ENCODE measurements at regions not wholly inside any gene's neighbourhood (a gene's known extent, or its start where the extent isn't known, plus 50 kb on each side); places are given as distances from the start of the nearest gene placed in this dataset.

- H3K27me3 Mint-ChIP-seq (ENCODE audit: low read depth) = no peaks in the 10 kb centered on the region
- no peaks in the 10 kb centered on the region for H3K9me3 Mint-ChIP-seq
- no peaks in the 10 kb centered on the region for H3K36me3 Mint-ChIP-seq (ENCODE audit: low read depth)
- DNase-seq = no peak
- peaks cover 4% of the 10 kb centered on the region for H3K4me1 Mint-ChIP-seq (ENCODE audit: low read depth)
- CTCF ChIA-PET = no interaction called here
- intact Hi-C loops (cut with micrococcal nuclease) = no loop called here
- H3K27ac Mint-ChIP-seq = no peak overlapping the region
- no peak overlapping the region for H3K4me3 Mint-ChIP-seq
Measured at GRCh38 chr1:193974286-193974798, 787.9 kb upstream of the B3GALT2 start.

GRCh38 chr1:193973428-193973827, 787.0 kb upstream of the B3GALT2 start:
- Mint-ChIP-seq H3K36me3 (ENCODE audit: low read depth) (no peaks in the 10 kb centered on the region), H3K27ac (no peak overlapping the region), H3K4me1 (ENCODE audit: low read depth) (peaks cover 2% of the 10 kb centered on the region), H3K27me3 (ENCODE audit: low read depth) (no peaks in the 10 kb centered on the region), H3K4me3 (no peak overlapping the region), H3K9me3 (no peaks in the 10 kb centered on the region)
- intact Hi-C loops (cut with micrococcal nuclease) = no loop called here
- CTCF ChIA-PET = no interaction called here
- DNase-seq = no peak

GRCh38 chr1:193971595-193971994, 785.2 kb upstream of the B3GALT2 start:
- Mint-ChIP-seq H3K4me3 (no peak overlapping the region), H3K4me1 (ENCODE audit: low read depth) (peaks cover 2% of the 10 kb centered on the region), H3K27ac (no peak overlapping the region), H3K27me3 (ENCODE audit: low read depth) (no peaks in the 10 kb centered on the region), H3K36me3 (ENCODE audit: low read depth) (no peaks in the 10 kb centered on the region), H3K9me3 (no peaks in the 10 kb centered on the region)
- intact Hi-C loops (cut with micrococcal nuclease) = no loop called here
- DNase-seq = no peak
- CTCF ChIA-PET = no interaction called here

- Mint-ChIP-seq H3K27me3 (ENCODE audit: low read depth) (no peaks in the 10 kb centered on the region), H3K36me3 (ENCODE audit: low read depth) (no peaks in the 10 kb centered on the region), H3K9me3 (no peaks in the 10 kb centered on the region), H3K27ac (no peak overlapping the region), H3K4me3 (no peak overlapping the region), H3K4me1 (ENCODE audit: low read depth) (peaks cover 4% of the 10 kb centered on the region)
- CTCF ChIA-PET = no interaction called here
- intact Hi-C loops (cut with micrococcal nuclease) = no loop called here
- no peak for DNase-seq
Measured at GRCh38 chr1:193960499-193960898, 774.1 kb upstream of the B3GALT2 start.

GRCh38 chr1:193960040-193960439, 773.6 kb upstream of the B3GALT2 start:
- no peaks in the 10 kb centered on the region for H3K27me3 Mint-ChIP-seq (ENCODE audit: low read depth)

GRCh38 chr1:193957556-193958095, 771.2 kb upstream of the B3GALT2 start:
- H3K27ac Mint-ChIP-seq = no peak overlapping the region
- no peaks in the 10 kb centered on the region for H3K27me3 Mint-ChIP-seq (ENCODE audit: low read depth)
- H3K4me3 Mint-ChIP-seq = no peak overlapping the region
- no peaks in the 10 kb centered on the region for H3K9me3 Mint-ChIP-seq
- no peaks in the 10 kb centered on the region for H3K36me3 Mint-ChIP-seq (ENCODE audit: low read depth)
- no peak for DNase-seq
- no peaks in the 10 kb centered on the region for H3K4me1 Mint-ChIP-seq (ENCODE audit: low read depth)
- CTCF ChIA-PET = no interaction called here
- intact Hi-C loops (cut with micrococcal nuclease) = no loop called here

More at GRCh38 chr1:193960040-193960439, 773.6 kb upstream of the B3GALT2 start:
- Mint-ChIP-seq H3K9me3 (no peaks in the 10 kb centered on the region), H3K36me3 (ENCODE audit: low read depth) (no peaks in the 10 kb centered on the region), H3K4me3 (no peak overlapping the region), H3K27ac (no peak overlapping the region), H3K4me1 (ENCODE audit: low read depth) (peaks cover 4% of the 10 kb centered on the region)
- intact Hi-C loops (cut with micrococcal nuclease) = no loop called here
- CTCF ChIA-PET = no interaction called here
- DNase-seq = no peak

- H3K4me3 Mint-ChIP-seq = no peak overlapping the region
Measured at GRCh38 chr1:193952778-193953374, 766.5 kb upstream of the B3GALT2 start.

GRCh38 chr1:193951984-193952383, 765.6 kb upstream of the B3GALT2 start:
- intact Hi-C loops (cut with micrococcal nuclease) = no loop called here
- H3K4me3 Mint-ChIP-seq = no peak overlapping the region
- no peaks in the 10 kb centered on the region for H3K36me3 Mint-ChIP-seq (ENCODE audit: low read depth)
- no peaks in the 10 kb centered on the region for H3K27me3 Mint-ChIP-seq (ENCODE audit: low read depth)
- no peaks in the 10 kb centered on the region for H3K9me3 Mint-ChIP-seq
- H3K27ac Mint-ChIP-seq = no peak overlapping the region
- CTCF ChIA-PET = interaction anchor here (0.5 kb wide), 1 partner anchor 730 kb away, joined by 3 read pairs; no protein-coding TSS in a partner anchor
- DNase-seq = no peak
- no peaks in the 10 kb centered on the region for H3K4me1 Mint-ChIP-seq (ENCODE audit: low read depth)

More at GRCh38 chr1:193952778-193953374, 766.5 kb upstream of the B3GALT2 start:
- no peak for DNase-seq
- intact Hi-C loops (cut with micrococcal nuclease) = no loop called here
- CTCF ChIA-PET = no interaction called here
- Mint-ChIP-seq H3K9me3 (no peaks in the 10 kb centered on the region), H3K27ac (no peak overlapping the region), H3K36me3 (ENCODE audit: low read depth) (no peaks in the 10 kb centered on the region), H3K27me3 (ENCODE audit: low read depth) (no peaks in the 10 kb centered on the region), H3K4me1 (ENCODE audit: low read depth) (no peaks in the 10 kb centered on the region)

- Mint-ChIP-seq H3K36me3 (ENCODE audit: low read depth) (no peaks in the 10 kb centered on the region), H3K27me3 (ENCODE audit: low read depth) (no peaks in the 10 kb centered on the region), H3K4me1 (ENCODE audit: low read depth) (no peaks in the 10 kb centered on the region), H3K4me3 (no peak overlapping the region), H3K9me3 (no peaks in the 10 kb centered on the region), H3K27ac (no peak overlapping the region)
- CTCF ChIA-PET = no interaction called here
- intact Hi-C loops (cut with micrococcal nuclease) = no loop called here
- no peak for DNase-seq
Measured at GRCh38 chr1:193944454-193944853, 758.0 kb upstream of the B3GALT2 start.

GRCh38 chr1:193940176-193940575, 753.8 kb upstream of the B3GALT2 start:
- no peaks in the 10 kb centered on the region for H3K36me3 Mint-ChIP-seq (ENCODE audit: low read depth)
- no peaks in the 10 kb centered on the region for H3K9me3 Mint-ChIP-seq
- H3K27ac Mint-ChIP-seq = no peak overlapping the region
- H3K27me3 Mint-ChIP-seq (ENCODE audit: low read depth) = no peaks in the 10 kb centered on the region
- no peaks in the 10 kb centered on the region for H3K4me1 Mint-ChIP-seq (ENCODE audit: low read depth)
- CTCF ChIA-PET = interaction anchor here (0.5 kb wide), 1 partner anchor 102 kb away, joined by 3 read pairs; no protein-coding TSS in a partner anchor
- H3K4me3 Mint-ChIP-seq = no peak overlapping the region
- intact Hi-C loops (cut with micrococcal nuclease) = no loop called here
- no peak for DNase-seq

- CTCF ChIA-PET = interaction anchor here (0.5 kb wide), 1 partner anchor 103 kb away, joined by 3 read pairs; no protein-coding TSS in a partner anchor
- no peak overlapping the region for H3K27ac Mint-ChIP-seq
- no peaks in the 10 kb centered on the region for H3K4me1 Mint-ChIP-seq (ENCODE audit: low read depth)
- no peak for DNase-seq
- H3K9me3 Mint-ChIP-seq = no peaks in the 10 kb centered on the region
- H3K27me3 Mint-ChIP-seq (ENCODE audit: low read depth) = no peaks in the 10 kb centered on the region
- H3K4me3 Mint-ChIP-seq = no peak overlapping the region
- intact Hi-C loops (cut with micrococcal nuclease) = no loop called here
- no peaks in the 10 kb centered on the region for H3K36me3 Mint-ChIP-seq (ENCODE audit: low read depth)
Measured at GRCh38 chr1:193939585-193939984, 753.2 kb upstream of the B3GALT2 start.

GRCh38 chr1:193937308-193937707, 750.9 kb upstream of the B3GALT2 start:
- H3K4me1 Mint-ChIP-seq (ENCODE audit: low read depth) = no peaks in the 10 kb centered on the region
- H3K27ac Mint-ChIP-seq = no peak overlapping the region
- DNase-seq = no peak
- H3K36me3 Mint-ChIP-seq (ENCODE audit: low read depth) = no peaks in the 10 kb centered on the region
- no peaks in the 10 kb centered on the region for H3K27me3 Mint-ChIP-seq (ENCODE audit: low read depth)
- CTCF ChIA-PET = no interaction called here
- H3K4me3 Mint-ChIP-seq = no peak overlapping the region
- intact Hi-C loops (cut with micrococcal nuclease) = no loop called here
- H3K9me3 Mint-ChIP-seq = no peaks in the 10 kb centered on the region

GRCh38 chr1:193932979-193933378, 746.6 kb upstream of the B3GALT2 start:
- DNase-seq = no peak
- Mint-ChIP-seq H3K27ac (no peak overlapping the region), H3K4me3 (no peak overlapping the region), H3K9me3 (no peaks in the 10 kb centered on the region), H3K27me3 (ENCODE audit: low read depth) (no peaks in the 10 kb centered on the region), H3K36me3 (ENCODE audit: low read depth) (no peaks in the 10 kb centered on the region), H3K4me1 (ENCODE audit: low read depth) (no peaks in the 10 kb centered on the region)
- CTCF ChIA-PET = no interaction called here
- intact Hi-C loops (cut with micrococcal nuclease) = no loop called here
